NCI-H2196 (cell line): ENCODE measurements at regions not wholly inside any gene's neighbourhood (a gene's known extent, or its start where the extent isn't known, plus 50 kb on each side); places are given as distances from the start of the nearest gene placed in this dataset.

Source experiments
- DNase-seq: peaks from one replicate; lab custom pipeline; 2025; ENCODE audit not compliant: unreplicated experiment; lab: John Stamatoyannopoulos, UW

DNA sequence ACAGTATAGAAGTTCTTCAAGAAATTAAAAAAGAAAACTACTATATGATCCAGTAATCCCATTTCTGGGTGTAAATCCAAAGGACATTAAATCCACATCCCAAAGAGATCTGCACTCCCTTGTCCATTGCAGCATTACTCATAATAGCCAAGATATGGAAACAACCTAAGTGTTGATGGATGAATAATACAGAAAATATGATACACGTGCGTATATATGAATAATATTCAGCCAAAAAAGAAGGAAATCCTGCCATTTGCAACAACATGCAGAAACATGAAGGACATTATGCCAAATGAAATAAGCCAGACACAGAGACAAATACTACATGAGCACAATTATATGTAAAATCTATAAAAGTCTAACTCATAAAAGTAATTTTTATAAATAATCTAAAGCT, 306.3 kb upstream of the ANO3 start:
- no peak for DNase-seq

DNA sequence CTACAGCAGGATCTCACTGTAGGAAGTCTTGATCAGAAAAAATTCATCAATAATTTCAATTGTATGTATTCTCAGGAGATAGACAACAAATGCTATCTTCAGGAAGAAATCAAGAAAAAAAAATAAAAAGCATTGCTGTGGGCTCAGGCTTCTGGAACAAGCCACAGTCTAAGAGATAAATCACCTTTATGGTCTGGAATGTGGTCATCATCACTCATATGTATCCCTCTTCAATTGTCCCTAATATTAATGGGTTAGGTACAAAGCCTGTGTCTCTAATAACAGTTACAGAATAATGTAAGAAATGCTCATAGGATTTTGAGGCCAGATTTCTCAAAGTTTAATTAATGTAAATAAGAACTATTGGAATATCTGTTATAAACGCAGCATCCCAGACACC, 305.9 kb upstream of the ANO3 start:
- DNase-seq: no peak

DNA sequence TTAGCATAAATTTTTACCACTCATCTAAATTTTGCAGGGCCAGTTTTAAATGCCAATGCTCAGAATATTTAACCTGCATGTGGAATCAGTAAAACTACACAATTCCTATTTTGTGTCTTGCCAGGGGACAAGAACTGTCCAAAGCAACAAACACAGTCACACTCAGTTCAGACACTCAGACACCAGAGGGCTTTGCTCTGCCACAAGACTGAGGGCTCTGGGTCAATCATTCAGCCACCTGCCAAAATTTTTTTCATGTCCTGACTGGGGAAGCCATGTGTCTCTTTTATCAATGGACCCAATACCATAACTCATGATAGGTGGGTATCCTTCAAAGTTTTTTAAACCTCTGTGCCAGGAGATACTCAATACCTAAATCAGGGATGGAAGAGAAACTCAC, 304.0 kb upstream of the ANO3 start:
- DNase-seq: no peak

DNA sequence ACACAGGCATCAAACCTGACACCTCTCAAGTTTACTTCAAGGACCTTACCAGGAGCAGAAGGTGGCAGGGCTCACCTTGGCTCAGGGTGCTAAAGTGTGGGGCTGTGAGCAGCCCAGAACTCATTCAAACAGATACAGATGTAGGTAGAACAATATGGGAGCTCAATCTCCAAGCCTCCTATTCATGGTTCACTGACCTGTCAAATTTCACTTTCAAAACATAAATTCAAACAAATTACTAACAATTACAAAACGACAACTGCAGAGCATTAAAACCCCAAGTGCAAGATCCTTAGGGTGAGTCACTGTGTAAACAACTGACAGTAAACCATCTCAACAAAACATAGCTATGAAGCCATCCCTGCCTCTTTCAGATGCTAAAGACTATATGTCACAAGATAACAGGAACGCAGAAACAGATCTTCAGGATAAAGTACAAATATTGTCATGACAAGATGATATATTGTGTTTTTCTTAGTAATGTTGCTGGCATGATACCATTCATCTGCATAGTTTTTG, 303.5 kb upstream of the ANO3 start:
- no peak for DNase-seq

DNA sequence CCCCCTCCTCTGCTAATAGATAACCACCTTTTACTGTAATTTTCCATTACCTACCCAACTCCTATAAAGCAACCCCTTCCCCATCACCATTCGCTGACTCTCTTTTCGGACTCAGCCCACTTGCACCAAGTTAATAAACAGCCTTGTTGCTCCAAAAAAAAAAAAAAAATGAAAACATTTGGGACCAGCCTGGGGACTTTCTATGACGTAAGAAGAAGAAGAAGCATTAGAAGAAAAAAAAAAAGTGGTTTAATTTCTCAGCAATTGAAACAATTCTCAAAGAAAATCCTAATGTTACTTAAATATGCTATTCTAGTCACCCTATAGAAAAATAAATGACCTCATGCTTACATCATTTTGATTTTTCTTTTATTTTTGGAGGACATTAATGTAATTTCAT, 301.5 kb upstream of the ANO3 start:
- no peak for DNase-seq

DNA sequence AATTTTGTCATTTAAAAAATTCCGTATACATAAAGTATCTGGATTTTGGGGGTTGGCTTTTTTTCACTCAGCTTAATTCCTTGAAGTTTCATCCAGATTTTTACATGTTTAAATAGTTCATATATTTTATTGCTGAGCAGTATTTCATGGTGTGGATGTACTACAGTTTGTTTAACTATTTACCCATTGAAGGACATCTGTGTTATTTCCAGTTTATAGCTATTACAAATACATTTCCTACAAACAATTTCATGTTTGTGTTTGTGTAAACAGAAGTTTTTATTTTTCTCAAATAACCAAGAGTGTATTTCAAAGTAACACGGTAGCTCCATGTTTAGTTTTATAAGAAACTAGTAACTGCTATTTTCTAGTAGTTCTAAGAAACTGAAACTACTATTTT, 299.7 kb upstream of the ANO3 start:
- DNase-seq: no peak

DNA sequence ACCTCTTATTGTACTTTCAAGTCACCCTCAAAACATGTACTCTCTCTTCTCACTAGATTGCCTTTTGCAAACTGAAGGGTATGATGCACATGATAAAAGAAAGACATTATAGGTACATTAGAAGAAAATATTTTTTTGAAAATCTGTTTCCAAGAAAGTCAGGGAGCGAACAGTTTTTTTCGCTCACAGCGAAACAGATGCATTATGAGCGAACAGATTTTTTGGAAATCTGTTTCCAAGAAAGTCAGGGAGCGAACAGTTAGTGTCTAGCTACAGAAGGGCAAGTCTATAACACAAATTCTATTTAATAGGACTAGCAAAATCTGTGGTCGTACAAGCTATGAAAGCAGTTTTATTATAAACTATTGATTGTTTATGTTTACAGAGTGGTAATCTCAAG, 296.2 kb upstream of the ANO3 start:
- no peak for DNase-seq

DNA sequence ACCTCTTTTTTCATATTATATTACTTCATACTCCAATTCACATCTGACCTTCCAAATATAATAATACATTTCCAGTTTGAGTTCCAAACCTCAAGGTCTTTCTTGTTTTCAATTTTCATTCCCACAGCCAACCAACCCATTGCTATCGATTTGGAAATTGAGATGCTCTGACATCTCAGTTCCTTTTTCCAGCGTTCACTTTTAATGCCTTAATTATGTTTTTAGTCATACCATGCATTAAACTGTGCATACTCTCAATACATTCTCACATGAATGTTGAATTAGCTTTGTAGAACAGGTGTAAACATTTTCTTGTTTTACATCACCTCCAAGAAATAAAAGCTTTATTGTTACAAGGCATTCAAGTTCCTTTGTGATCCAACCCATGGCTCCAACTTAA, 294.2 kb upstream of the ANO3 start:
- no peak for DNase-seq

DNA sequence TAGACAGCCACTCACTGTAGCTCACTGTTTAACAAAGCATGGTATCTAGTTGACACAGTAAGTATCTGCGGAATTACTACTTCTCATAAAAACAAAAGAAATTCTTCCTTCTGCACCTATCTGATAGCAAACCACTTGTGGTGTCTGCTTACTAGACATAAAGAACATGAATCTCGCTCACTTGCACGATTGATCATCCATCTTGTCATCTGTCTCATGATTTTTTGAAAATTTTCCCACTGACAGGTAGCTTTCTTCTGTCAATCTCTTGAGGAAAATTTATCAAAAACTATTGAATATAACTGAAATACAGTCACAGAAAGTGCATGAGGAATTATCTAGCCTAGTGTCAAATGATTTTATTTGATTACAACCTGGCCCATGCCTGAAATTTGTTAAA, 291.6 kb upstream of the ANO3 start:
- DNase-seq: no peak

DNA sequence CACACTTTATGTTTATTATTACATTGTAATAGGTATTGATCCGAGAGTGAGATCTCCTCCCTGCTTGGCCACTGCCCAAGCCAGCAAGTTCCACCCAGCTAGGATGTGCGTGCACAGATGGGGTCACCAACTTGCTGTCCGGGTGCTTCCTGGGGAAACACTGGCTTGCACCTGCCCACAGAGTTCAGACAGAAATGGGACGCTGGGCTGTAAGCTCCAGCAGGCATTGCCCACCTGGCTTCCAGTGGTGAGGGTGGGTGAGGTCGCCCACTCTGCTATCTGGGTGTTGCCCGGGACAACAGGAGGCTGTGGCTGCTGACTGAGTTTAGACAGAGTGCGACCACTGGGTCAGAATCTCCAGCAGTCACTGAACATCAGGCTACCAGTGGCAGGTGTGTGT, 289.8 kb upstream of the ANO3 start:
- DNase-seq: no peak

DNA sequence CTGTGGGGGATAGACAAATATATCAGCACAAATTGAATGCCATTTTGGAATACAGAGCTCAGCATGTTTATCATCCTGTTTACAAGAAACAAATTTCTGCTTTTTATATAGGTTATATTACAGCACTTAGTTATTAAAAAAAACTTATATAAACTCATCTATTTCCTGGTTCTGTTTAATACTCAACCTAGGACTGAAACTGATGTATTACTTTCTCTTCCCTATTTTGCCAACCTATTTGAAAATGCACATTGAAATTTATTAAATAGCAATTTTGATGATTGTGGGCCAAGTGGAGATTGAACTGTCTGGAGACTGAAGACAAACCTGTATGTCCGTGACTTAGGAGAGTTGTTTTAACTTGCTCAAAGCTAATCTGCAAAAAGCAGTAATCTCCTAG, 288.3 kb upstream of the ANO3 start:
- DNase-seq: no peak

DNA sequence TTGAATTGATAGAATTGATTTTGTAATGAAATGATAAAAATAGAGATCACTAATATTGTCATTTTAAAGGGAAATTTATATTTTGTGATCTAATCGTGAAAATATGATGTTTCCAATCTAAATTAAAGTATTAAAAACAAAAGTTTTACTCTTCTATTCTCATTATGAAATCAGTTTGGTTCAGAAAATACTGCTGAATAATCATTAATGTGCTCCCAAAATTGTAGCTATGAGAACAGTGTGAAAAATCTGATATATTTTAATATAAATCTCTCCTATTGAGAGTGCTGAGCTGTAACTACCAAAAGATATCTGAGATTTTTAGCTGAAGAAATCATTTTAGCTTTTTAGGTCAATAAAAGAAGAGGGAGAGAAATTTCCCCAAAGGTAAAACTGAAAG, 287.5 kb upstream of the ANO3 start:
- DNase-seq: no peak

DNA sequence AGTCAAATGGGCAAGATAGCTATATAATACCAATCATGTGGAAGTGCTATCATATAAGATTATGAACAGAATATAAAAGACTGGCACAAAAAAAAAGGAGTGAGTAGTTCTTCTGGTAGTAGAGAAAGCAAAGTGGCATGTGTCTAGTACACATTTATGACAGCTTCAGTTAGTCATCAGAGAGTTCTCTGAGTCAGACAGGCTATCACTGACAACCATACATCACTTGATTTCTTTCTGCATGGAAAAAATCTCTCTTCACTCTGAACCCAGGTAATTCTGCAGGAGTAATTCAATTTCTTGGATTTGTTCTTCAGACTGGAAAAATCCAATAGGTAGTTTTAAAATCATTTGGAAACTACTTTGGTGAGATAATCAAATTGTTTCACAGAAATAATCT, 286.8 kb upstream of the ANO3 start:
- DNase-seq: no peak

DNA sequence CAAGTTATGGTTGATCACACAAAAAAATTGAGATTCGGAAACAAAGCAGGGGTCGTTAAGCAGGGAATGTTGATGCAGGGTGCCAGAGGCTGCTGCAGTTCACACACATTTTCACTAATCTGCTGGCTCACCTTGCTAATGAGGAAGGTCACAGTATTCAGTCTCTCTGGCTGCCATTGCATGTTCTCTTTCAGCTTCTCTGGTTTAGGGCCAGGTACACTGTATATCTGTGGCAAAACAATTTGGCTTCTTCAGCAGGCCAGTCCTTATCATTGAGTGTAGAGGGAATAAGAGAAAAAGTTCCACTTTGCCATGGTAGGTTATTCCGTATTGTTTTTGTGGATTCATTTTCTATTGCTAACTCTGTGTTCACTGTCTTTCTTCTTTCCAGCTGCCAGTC, 283.7 kb upstream of the ANO3 start:
- DNase-seq: no peak

DNA sequence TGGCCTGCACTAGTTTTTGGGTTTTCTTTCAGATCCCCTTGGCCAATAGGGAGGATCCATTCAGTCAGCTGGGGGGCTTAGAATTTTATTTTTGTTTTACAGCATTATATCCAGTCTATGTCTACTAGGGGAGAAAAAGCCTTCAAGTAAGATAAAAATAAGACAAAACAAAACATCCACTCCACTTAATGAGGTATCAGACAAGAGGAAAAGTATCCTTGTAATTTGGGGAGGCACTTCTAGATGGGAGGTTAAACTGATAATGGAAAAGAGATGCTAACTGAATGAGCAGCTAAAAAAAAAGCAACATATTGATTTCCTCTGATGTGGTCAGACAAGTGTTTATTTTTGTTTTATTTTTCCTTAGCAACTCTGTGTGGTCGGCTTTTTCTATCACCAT, 278.0 kb upstream of the ANO3 start:
- DNase-seq: no peak

DNA sequence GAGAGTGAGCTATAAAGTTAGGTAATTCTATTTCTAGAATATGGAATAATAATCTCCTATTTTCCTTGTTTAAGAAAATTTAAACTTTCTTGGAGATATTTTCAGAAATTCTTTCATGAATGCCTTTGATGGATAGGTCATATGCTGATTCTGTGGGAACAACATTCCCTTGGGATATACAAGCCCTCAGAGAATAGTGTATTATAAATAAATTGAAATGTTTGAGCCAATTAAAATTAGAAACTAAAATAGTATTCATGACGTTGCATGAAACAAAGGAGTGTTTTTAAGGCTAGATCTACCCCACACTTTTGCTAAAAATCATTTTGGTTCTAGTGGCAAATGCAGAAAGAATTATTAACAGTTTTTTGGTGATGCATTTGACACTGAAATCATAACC, 269.3 kb upstream of the ANO3 start:
- DNase-seq: no peak

DNA sequence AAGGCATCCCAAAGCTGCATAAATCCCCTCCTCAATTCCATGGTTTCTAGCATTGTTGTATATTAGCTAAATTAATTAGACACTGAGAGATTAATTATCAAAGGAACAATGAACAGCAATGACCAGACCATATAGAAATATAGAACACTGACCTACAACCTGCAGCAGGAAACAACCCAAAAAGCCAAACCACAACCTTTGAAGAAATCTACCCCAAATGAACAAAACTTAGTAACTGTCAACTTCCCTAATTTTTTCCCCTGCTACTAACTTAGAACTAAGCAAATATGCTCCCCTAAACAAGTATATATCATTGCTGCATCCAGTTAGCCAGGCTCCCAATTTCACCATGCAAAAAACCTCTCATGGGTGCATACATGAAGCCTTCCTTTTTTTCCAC, 268.0 kb upstream of the ANO3 start:
- no peak for DNase-seq

DNA sequence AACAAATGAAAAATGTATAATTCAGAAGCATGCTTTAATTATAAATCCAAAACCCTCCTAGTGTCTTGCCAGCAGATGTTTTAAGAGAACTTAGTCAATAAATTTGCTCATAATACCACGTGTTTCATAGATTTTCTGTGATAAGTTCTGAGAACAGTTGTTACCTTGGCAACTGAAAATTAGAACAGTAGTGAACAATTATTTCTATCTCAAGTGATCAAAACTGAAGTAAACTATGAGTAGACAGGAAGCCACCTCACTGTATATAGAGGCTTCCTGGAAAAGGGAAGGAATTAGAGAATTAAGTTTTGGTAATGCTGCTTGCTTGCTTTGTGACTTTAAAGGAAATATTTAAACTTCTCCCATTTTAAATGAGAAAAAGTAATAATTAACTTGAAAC, 266.0 kb upstream of the ANO3 start:
- DNase-seq: no peak

DNA sequence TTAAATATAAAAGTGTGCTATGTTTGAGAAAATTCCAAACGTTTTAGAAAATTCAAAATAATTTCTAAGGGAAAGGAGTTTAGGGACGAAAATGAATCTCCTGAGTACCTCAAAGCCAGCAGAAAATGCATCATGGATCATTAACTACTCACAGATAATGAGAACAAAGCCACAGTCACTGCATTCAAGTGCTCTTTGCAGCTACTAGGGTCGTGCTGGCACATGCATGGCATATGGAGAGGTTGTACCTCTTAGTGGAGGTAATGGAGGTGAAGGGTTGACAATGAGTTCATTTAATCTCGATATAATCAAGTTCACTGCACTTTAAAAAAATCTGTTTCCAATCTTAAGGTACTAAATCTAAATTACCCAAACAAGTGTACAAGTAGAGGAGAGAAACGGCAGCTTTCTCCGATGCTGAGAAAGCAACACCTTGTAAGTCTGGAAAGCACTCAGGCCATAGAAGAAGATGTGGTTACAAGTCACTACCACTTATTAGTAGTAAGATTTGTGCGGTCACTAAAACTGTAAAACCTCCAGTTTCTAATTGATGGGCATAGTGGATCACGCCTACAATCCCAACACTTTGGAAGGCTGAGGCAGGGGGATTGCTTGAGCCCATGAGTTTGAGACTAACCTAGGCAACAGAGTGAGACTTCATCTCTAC, 261.1 kb upstream of the ANO3 start:
- DNase-seq: no peak

DNA sequence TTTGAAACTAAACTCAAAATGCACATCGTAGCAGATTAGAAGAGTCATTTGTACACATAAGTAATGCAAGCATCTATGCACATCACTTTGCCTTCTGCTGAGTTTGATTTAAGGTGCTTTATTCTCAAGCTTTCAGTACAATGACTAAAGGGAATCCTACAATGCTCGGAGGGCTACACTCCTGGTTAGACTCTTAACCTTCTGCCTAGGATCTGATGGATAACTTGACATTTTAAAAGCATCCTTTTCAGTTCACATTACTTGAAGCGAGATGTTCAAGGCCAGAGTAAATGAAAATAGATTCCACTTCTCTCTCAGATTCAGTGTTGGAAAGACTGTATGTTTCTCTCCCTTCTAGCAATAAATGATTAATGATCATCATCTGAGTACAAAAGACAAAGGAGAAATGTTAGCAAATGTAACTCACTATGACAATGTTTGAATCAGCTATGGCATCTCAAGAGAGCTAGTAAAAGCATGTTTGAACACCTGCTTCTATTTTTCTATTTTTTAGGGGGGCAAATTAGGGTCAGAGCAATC, 259.2 kb upstream of the ANO3 start:
- no peak for DNase-seq

DNA sequence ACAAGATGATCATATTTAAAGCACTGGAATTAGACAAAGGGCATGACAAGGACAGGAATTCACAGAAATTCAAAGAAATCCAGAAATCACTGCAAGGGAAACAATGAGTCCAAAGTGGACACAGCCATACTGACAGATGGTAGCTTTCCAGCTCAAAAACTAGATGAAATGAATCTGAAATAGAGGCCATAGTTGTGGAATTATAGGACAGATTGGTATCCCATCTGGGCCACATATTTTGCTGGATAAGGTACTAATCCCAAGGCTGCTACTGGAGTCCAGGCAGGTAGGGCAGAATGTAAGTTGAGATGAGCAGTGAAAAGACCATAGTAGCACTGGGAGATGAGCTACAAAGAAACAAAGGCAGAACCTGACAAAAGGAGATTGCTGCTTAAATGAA, 258.3 kb upstream of the ANO3 start:
- DNase-seq: no peak

DNA sequence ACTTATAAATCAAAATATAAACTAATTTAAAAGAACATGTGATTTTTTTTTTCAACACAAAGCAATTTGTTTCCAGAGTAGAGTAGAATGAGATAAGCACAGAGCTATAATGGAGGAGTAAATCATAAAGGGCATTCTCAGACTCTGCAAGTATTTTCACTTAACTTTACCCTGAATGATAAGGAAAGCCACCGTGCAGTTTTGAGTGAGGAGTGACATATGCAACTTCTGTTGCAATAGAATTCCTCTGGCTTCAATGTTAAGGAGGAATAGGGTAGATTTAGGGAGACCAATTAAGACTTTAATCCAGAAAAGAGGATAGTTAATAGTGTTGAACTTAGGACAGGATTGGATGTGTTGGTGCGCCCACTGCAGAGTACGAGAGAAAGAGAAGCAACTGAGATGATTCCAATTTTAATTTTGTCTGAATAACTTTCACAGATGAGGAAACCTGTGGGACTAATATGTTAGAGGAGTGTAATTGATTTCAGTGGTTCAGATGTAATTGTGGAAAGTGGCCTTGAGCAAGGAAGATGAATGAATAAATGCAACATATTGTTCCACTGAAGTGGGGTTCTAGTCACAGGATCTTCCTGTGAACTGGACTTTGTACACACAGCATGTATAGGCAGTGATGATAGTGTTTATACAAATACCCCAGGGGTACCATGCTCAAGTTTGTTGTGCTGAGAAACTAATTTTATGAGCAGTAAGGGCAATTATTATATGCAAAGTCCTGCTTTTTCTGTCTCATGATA, 255.5 kb upstream of the ANO3 start:
- no peak for DNase-seq
